Transverse colon (tissue), 4 donors: ENCODE measurements at regions not wholly inside any gene's neighbourhood (a gene's known extent, or its start where the extent isn't known, plus 50 kb on each side); places are given as distances from the start of the nearest gene placed in this dataset.

Experiments
- DNase-seq: peaks from one replicate; pipeline ENCODE4 v3.0.0-alpha.2; 2019
- H3K27ac ChIP-seq, 4 donors: fragments of 200-600 bp; sonication (generic); 2 replicates each; pipeline ENCODE4 v1.5.1; 2016 to 2018; ENCODE audit warnings: inconsistent platforms in 4 of 4
- H3K27me3 ChIP-seq: fragments of 200-600 bp; sonication (generic); 2 replicates; pipeline ENCODE4 v1.5.1; 2017; ENCODE audit warnings: inconsistent platforms
- H3K36me3 ChIP-seq, 4 donors: fragments of 200-600 bp; sonication (generic); 2 replicates each; pipeline ENCODE4 v1.5.1; 2017 to 2019; ENCODE audit warnings: inconsistent platforms in 4 of 4
- H3K4me1 ChIP-seq, 4 donors: fragments of 200-600 bp; sonication (generic); 2 replicates each; pipeline ENCODE4 v1.5.1; 2017 to 2020; ENCODE audit warnings: inconsistent platforms in 4 of 4
- H3K4me3 ChIP-seq, 4 donors: fragments of 200-600 bp; sonication (generic); 1 replicate in 1 of 4; 2 replicates in 3 of 4; pipeline versions ENCODE4 v1.5.1 to v1.6.1; 2017 to 2019; ENCODE audit warnings: inconsistent platforms in 4 of 4
- H3K9me3 ChIP-seq, 2 donors: fragments of 200-600 bp; sonication (generic); 2 replicates each; pipeline ENCODE4 v1.5.1; 2017 to 2019; ENCODE audit warnings: inconsistent platforms in 2 of 2
- EP300 ChIP-seq: sonication (generic); formaldehyde crosslinking; IDR thresholded peaks from one replicate; pipeline ENCODE4 v1.6.1; 2017; ENCODE audit warnings: antibody characterized with exemption, low read depth
- POLR2A ChIP-seq: fragments of 450-650 bp; IDR thresholded peaks from one replicate; pipeline ENCODE4 v1.6.1; 2016; ENCODE audit warnings: antibody characterized with exemption, mild to moderate bottlenecking, moderate library complexity
- POLR2AphosphoS5 ChIP-seq, 3 donors: sonication (generic); formaldehyde crosslinking; IDR thresholded peaks; one replicate each; pipeline ENCODE4 v1.6.1; 2016; ENCODE audit warnings: antibody characterized with exemption in 3 of 3
- WGBS, 2 donors: methylation state at CpG; one replicate each; pipeline ENCODE4 v1.1.5; 2018; ENCODE audit warnings: low coverage in 1 of 2; 5-methylcytosine and 5-hydroxymethylcytosine counted together
- in situ Hi-C, 4 donors: fragments of 200-750 bp; cut with MboI; loops; one replicate each; pipeline versions ENCODE4 v1.15.0 to v1.15.1; 2017; ENCODE audit warnings: low sequenced_read_pairs in 3 of 4, low pct_ligation_motif_present in 1 of 4, low pct_unique_long_range_greater_than_20kb in 1 of 4
- intact Hi-C: fragments of 100-400 bp; cut with DNase I; formaldehyde crosslinking; loops from one replicate; pipeline ENCODE4 v1.15.1; 2023; ENCODE audit warnings: low total_unique reads
- TF ChIP-seq, protein P1 (sequence below), 5 experiments: fragments of 200-600 bp in 3 of 5; fragments of 450-650 bp in 2 of 5; sonication (generic) in 3 of 5; IDR thresholded peaks; 1 replicate in 2 of 5; 2 replicates in 3 of 5; pipeline ENCODE4 v1.5.1; 2016 to 2017; ENCODE audit warnings: antibody characterized with exemption in 5 of 5, inconsistent platforms in 3 of 5, mild to moderate bottlenecking in 2 of 5, moderate library complexity in 1 of 5

DNA sequence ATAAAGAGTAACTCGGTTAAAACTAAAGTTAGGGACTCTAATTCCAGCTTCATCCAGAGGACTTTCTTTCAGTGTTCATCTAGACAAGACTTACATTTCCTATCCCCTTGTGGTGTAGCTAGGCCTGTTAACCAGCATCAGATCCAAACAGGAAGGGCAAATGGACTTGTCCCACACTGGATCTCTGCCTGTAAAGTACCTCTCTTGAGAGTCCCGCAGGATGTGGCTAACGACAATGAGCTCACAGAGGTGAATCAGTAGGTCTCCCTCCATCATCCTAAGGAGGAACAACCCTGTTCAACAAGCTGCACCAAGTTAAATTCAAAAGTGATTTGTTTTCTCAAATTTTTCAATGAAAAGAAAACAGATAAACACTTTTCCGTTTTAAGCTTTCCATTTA is 412.3 kb upstream of the RGPD4 start:
- Histone ChIP-seq H3K36me3 (no peaks in the 10 kb centered on the region), H3K4me1 (no peaks in the 10 kb centered on the region), H3K27ac (no peak overlapping the region), H3K27me3 (no peaks in the 10 kb centered on the region), H3K9me3 (no peaks in the 10 kb centered on the region), H3K4me3 (no peak overlapping the region)
- intact Hi-C loops (no loop called here), in situ Hi-C loops (no loop called here)
- TF ChIP-seq, protein P1, sequence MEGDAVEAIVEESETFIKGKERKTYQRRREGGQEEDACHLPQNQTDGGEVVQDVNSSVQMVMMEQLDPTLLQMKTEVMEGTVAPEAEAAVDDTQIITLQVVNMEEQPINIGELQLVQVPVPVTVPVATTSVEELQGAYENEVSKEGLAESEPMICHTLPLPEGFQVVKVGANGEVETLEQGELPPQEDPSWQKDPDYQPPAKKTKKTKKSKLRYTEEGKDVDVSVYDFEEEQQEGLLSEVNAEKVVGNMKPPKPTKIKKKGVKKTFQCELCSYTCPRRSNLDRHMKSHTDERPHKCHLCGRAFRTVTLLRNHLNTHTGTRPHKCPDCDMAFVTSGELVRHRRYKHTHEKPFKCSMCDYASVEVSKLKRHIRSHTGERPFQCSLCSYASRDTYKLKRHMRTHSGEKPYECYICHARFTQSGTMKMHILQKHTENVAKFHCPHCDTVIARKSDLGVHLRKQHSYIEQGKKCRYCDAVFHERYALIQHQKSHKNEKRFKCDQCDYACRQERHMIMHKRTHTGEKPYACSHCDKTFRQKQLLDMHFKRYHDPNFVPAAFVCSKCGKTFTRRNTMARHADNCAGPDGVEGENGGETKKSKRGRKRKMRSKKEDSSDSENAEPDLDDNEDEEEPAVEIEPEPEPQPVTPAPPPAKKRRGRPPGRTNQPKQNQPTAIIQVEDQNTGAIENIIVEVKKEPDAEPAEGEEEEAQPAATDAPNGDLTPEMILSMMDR (IDR thresholded peaks at IDR 0.05) = no peak
- TF ChIP-seq POLR2A (no peak), EP300 (no peak), POLR2AphosphoS5 (IDR thresholded peaks at IDR 0.05) (no peak)
- no peak for DNase-seq
- WGBS, 2 donors = 84 to 87% methylated on average over 3 to 4 of the region's 4 CpGs

DNA sequence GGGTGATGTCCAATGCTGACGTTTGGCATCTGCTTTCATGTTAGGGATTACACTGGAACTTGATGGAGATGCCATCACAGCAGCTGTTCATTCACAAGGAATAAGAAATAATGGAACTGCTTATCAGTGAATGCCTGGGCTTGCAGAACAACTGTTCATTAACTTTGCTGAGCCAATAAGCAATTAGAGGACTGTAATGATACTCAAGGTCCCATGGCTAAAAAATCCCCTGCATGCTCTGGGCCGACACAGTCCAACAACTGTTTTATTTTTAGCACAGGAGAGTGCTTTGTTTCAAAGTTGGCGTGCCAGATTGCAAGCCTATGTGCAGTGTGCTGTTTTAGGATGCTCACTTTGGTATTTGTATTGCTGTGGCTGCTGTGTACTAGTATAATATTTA is 408.0 kb upstream of the RGPD4 start:
- no peak for TF ChIP-seq EP300
- TF ChIP-seq, protein P1 (IDR thresholded peaks at IDR 0.05) = no peak
- TF ChIP-seq POLR2A = no peak
- Histone ChIP-seq H3K9me3 (no peaks in the 10 kb centered on the region), H3K36me3 (no peaks in the 10 kb centered on the region), H3K4me3 (no peak overlapping the region), H3K27me3 (no peaks in the 10 kb centered on the region), H3K27ac (no peak overlapping the region), H3K4me1 (no peaks in the 10 kb centered on the region)
- whole genome bisulfite sequencing, 2 donors = 20 to 25% methylated on average over 2 to 3 of the region's 3 CpGs
- in situ Hi-C loops = no loop called here
- intact Hi-C loops = no loop called here
- DNase-seq = no peak

DNA sequence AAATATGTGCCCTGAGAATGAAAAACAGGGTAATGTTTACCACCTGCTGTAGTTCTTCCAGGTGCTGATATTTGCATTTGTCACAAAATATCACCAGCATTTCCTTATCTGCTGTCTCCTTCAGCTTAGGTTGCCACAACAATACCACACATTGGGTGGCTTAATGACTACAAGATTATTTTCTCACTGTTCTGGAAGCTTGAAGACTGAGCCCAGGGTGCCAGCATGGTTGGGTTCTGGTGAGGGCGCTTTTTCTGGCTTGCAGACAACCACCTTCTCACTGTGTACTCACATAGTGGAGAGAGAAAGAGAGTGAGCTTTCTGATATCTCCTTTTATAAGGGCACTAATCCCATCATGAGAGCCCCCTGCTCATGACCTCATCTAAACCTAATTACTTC is 407.5 kb upstream of the RGPD4 start:
- TF ChIP-seq EP300 (no peak), POLR2A (no peak), POLR2AphosphoS5 (IDR thresholded peaks at IDR 0.05) (no peak)
- TF ChIP-seq, protein P1 (IDR thresholded peaks at IDR 0.05) = no peak
- Histone ChIP-seq H3K4me1 (no peaks in the 10 kb centered on the region), H3K4me3 (no peak overlapping the region), H3K36me3 (no peaks in the 10 kb centered on the region), H3K9me3 (no peaks in the 10 kb centered on the region), H3K27ac (no peak overlapping the region), H3K27me3 (no peaks in the 10 kb centered on the region)
- intact Hi-C loops = no loop called here
- in situ Hi-C loops = no loop called here
- DNase-seq = no peak
- 78 to 100% methylated on average over 1 of the region's 1 CpG for WGBS, 2 donors

DNA sequence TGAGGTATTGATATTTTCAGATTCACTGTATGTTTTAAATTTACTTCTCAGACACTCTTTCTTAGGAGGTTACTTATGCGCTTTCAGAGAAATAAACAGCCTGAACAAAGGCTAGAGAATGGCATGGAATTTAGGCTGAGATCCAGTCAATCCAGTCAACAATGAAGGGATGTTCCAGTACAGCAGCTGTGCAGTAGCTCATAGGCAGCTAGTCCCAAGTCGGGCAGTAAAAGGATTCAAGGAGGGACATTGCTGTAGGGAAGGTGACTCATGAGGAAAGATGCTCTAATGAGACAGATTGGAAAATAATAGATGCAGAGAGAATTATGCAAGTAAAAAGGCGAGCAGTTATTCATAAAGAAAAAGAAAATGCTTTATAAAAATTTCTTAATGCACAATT is 397.9 kb upstream of the RGPD4 start:
- intact Hi-C loops (no loop called here), in situ Hi-C loops (no loop called here)
- Histone ChIP-seq H3K4me3 (no peak overlapping the region), H3K27me3 (no peaks in the 10 kb centered on the region), H3K9me3 (no peaks in the 10 kb centered on the region), H3K36me3 (no peaks in the 10 kb centered on the region), H3K27ac (no peak overlapping the region), H3K4me1 (no peaks in the 10 kb centered on the region)
- WGBS, 2 donors = 62 to 83% methylated on average over 3 of the region's 3 CpGs
- no peak for DNase-seq
- TF ChIP-seq POLR2A = no peak
- TF ChIP-seq, protein P1 (IDR thresholded peaks at IDR 0.05) = no peak
- no peak for TF ChIP-seq EP300
- no peak for TF ChIP-seq POLR2AphosphoS5 (IDR thresholded peaks at IDR 0.05)
